ENCODE measurements at regions not wholly inside any gene's neighbourhood (a gene's known extent, or its start where the extent isn't known, plus 50 kb on each side); places are given as distances from the start of the nearest gene placed in this dataset.

DNA sequence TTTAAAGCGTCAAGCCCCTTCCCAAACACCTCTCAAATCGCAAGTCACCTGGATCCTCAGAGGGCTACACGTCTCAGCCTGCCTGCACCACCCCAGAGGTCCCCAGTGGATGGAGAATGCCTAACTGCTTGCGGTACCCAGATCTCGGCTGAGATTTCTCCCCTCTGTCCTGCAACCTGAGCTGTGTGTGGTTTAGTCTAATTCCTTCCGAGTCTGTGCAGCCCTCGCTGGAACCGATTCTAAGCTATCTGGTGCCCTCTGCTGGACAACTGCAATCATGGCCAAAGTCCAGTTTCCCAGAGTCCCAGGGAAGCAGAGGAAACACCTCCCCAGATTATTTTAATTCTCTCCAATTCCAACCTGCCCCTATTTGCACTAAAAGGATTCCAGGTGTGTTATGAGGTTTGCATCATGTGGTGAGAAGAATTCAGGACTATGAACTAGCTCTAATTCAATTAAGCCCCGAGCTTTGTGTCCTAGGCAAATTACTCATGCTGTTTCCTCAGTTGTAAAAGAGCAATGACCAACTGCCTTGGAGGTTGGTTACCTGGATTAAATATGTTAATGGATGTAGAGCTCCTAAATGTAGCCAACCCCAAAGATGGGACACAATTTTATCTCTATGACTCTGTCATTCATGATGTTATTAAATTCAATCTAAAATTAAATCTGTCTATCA lies 276.1 kb upstream of the NCKAP5 start (continued):
- TF ChIP-seq RCOR1 (IDR thresholded peaks at IDR 0.05; ENCODE audit: borderline replicate concordance in 1 of 2, low read depth in 2 of 2, low read length in 2 of 2): peak in 1 of 2 experiments; percentile 34; a peak in 1 of 4 replicates
- no peak for TF ChIP-seq DDX20 (tag; IDR thresholded peaks at IDR 0.05; ENCODE audit: low read depth)

DNA sequence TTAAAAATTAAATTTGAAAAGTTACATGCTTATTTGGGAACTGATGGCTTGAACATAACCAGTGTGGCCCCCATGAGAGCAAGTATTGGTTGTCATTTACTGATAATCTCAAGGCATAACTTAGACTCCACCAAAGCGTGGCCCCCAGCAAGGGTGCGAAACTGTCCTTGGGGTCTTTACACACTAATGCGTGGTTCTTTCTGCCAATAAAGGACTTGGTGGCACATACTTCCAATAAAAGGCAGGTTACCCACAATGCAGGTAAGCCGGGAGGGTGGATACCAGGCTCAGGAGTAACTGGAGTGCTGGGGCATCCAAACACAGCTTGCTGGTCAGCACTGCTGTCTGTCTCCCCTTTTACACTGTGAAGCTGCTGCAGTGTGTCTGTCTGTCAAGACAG lies 278.2 kb upstream of the NCKAP5 start:
- no peak overlapping the region for H3K4me3 ChIP-seq
- no peaks in the 10 kb centered on the region for H3K79me2 ChIP-seq (ENCODE audit: control insufficient read depth, insufficient read depth, low read length)
- no peaks in the 10 kb centered on the region for H3K9me1 ChIP-seq (ENCODE audit: control insufficient read depth, insufficient read depth, low read length)
- H4K20me1 ChIP-seq (replicated peaks; ENCODE audit: control insufficient read depth, insufficient read depth, low read length): no peaks in the 10 kb centered on the region
- 0% methylated on average over 4 of the region's 4 CpGs for WGBS (ENCODE audit: insufficient coverage, low coverage, missing lambda C conversion rate)
- no peak overlapping the region for H3K9ac ChIP-seq (ENCODE audit: insufficient read depth in 1 of 2, low read depth in 2 of 2, low read length in 2 of 2)
- H3K4me2 ChIP-seq (ENCODE audit: insufficient read depth, low read length): no peak overlapping the region
- POLR2A ChIA-PET: no interaction called here
- no peaks in the 10 kb centered on the region for H3K36me3 ChIP-seq (ENCODE audit: control insufficient read depth, insufficient read depth, low read length)
- FAIRE-seq (no peak), DNase-seq (ENCODE audit: extremely low read depth in 1 of 4, low spot score in 3 of 4) (no peak), ATAC-seq (no peak)
- H3K27me3 ChIP-seq (ENCODE audit: control insufficient read depth in 2 of 2, insufficient read depth in 2 of 2, low read length in 2 of 2): no peaks in the 10 kb centered on the region
- no TSS peak for BruUV-seq (replicated peaks)
- TF ChIP-seq CBX1 (IDR thresholded peaks at IDR 0.05; ENCODE audit: low read depth): no peak
- no peaks in the 10 kb centered on the region for H3K9me3 ChIP-seq (replicated peaks; ENCODE audit: control insufficient read depth, insufficient read depth, low read depth, low read length)
- no peak overlapping the region for H3K27ac ChIP-seq (ENCODE audit: extremely low read depth, low read depth, low read length)
- no peaks in the 10 kb centered on the region for H3K4me1 ChIP-seq (replicated peaks in 1 of 2; ENCODE audit: control insufficient read depth in 2 of 2, insufficient read depth in 2 of 2, low read length in 2 of 2)
- CTCF ChIA-PET (ENCODE audit: low intra/inter-chr PET ratio): no interaction called here
- in situ Hi-C loops (cut with MboI) (no loop called here), intact Hi-C loops (cut with micrococcal nuclease) (loop anchor here (10.0 kb wide), 2 partner anchors 282 to 672 kb away; partner anchors contain the start of gene NCKAP5)
- no peak overlapping the region for H2AFZ ChIP-seq (ENCODE audit: low read depth, low read length)

DNA sequence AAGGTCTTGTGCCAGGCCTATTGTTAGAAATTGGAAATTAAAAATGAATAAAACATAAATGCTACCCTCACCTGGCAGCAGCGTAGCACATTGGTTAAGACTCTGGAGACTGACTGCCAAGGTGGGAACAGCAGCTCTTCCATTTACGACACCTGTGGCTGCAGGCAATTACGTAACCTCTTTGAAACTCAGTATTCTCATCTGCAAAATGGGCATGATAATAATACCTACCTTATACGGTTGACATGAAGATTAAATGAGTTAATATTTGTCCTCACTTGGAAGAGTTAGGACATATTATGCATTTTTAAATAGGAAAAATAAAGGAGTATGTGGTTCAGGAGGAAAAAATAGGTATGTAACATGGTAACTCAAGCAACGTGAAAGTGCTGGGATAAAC lies 279.3 kb upstream of the NCKAP5 start:
- Histone ChIP-seq H3K9me1 (ENCODE audit: control insufficient read depth, insufficient read depth, low read length) (no peaks in the 10 kb centered on the region), H3K27ac (ENCODE audit: extremely low read depth, low read depth, low read length) (no peak overlapping the region), H2AFZ (ENCODE audit: low read depth, low read length) (no peak overlapping the region), H3K9ac (ENCODE audit: insufficient read depth in 1 of 2, low read depth in 2 of 2, low read length in 2 of 2) (no peak overlapping the region), H3K79me2 (ENCODE audit: control insufficient read depth, insufficient read depth, low read length) (no peaks in the 10 kb centered on the region), H3K4me3 (no peak overlapping the region), H3K4me2 (ENCODE audit: insufficient read depth, low read length) (no peak overlapping the region), H3K9me3 (replicated peaks; ENCODE audit: control insufficient read depth, insufficient read depth, low read depth, low read length) (no peaks in the 10 kb centered on the region), H3K27me3 (ENCODE audit: control insufficient read depth in 2 of 2, insufficient read depth in 2 of 2, low read length in 2 of 2) (no peaks in the 10 kb centered on the region), H3K36me3 (ENCODE audit: control insufficient read depth, insufficient read depth, low read length) (no peaks in the 10 kb centered on the region), H4K20me1 (replicated peaks; ENCODE audit: control insufficient read depth, insufficient read depth, low read length) (no peaks in the 10 kb centered on the region), H3K4me1 (replicated peaks in 1 of 2; ENCODE audit: control insufficient read depth in 2 of 2, insufficient read depth in 2 of 2, low read length in 2 of 2) (no peaks in the 10 kb centered on the region)
- ATAC-seq (no peak), FAIRE-seq (no peak), DNase-seq (ENCODE audit: extremely low read depth in 1 of 4, low spot score in 3 of 4) (no peak)
- ChIA-PET CTCF (ENCODE audit: low intra/inter-chr PET ratio) (interaction anchor here (0.6 kb wide), 1 partner anchor 1341 kb away, joined by 3 read pairs; no protein-coding TSS in a partner anchor), POLR2A (no interaction called here)
- no TSS peak for BruUV-seq (replicated peaks)
- intact Hi-C loops (cut with micrococcal nuclease): loop anchor here (10.0 kb wide), 2 partner anchors 283 to 673 kb away; partner anchors contain the start of gene NCKAP5
- in situ Hi-C loops (cut with MboI): no loop called here
- peak; percentile 55 for TF ChIP-seq RBM25 (IDR thresholded peaks at IDR 0.05; ENCODE audit: low read depth, low read length, severe bottlenecking)
- no peak for TF ChIP-seq SMC3 (conservative IDR thresholded peaks at IDR 0.05; ENCODE audit: insufficient read depth, low read depth, low read length)
- WGBS (ENCODE audit: insufficient coverage, low coverage, missing lambda C conversion rate): 2% methylated on average over 5 of the region's 5 CpGs
